HFF-Myc (cell line): ENCODE measurements at regions not wholly inside any gene's neighbourhood (a gene's known extent, or its start where the extent isn't known, plus 50 kb on each side); places are given as distances from the start of the nearest gene placed in this dataset.
A peak's percentile ranks its signal among the peaks of the same experiment; 100 is the strongest.

Experiments used
- DNase-seq: peaks from one replicate; pipeline ENCODE4 v3.0.0-alpha.2; 2011; ENCODE audit warnings: low read depth; ENCODE audit errors: extremely low read depth
- H3K4me3 ChIP-seq: replicated peaks from 2 replicates; pipeline ENCODE4 v1.5.1; 2011; ENCODE audit warnings: low read depth, mild to moderate bottlenecking, control low read depth, low read length
- CTCF ChIP-seq: IDR thresholded peaks from 2 replicates; pipeline ENCODE4 v1.5.1; 2012; ENCODE audit warnings: mild to moderate bottlenecking, low read depth, low read length, control low read depth; ENCODE audit errors: missing control alignments

GRCh38 chr1:58978096-58978495 lies 194.2 kb upstream of the JUN start:
- no peak for TF ChIP-seq CTCF

GRCh38 chr1:58979086-58979485 lies 195.2 kb upstream of the JUN start:
- DNase-seq, result peak; percentile 14
- no peak for TF ChIP-seq CTCF
- no peak overlapping the region for H3K4me3 ChIP-seq

More at GRCh38 chr1:58978096-58978495, 194.2 kb upstream of the JUN start:
- DNase-seq, result no peak
- H3K4me3 ChIP-seq, result no peak overlapping the region

- no peak overlapping the region for H3K4me3 ChIP-seq
- TF ChIP-seq CTCF, result no peak
- no peak for DNase-seq
These were observed 195.8 kb upstream of the JUN start for GRCh38 chr1:58979677-58980076.

- TF ChIP-seq CTCF, result no peak
- no peak for DNase-seq
- no peak overlapping the region for H3K4me3 ChIP-seq
These were observed 197.5 kb upstream of the JUN start for GRCh38 chr1:58981392-58981791.

GRCh38 chr1:58982259-58982998 lies 198.6 kb upstream of the JUN start:
- DNase-seq, result peak; percentile 51
- no peak for TF ChIP-seq CTCF
- H3K4me3 ChIP-seq, result no peak overlapping the region

- DNase-seq, result peak; percentile 10
These were observed 199.3 kb upstream of the JUN start for GRCh38 chr1:58983162-58983561.

More at GRCh38 chr1:58983162-58983561, 199.3 kb upstream of the JUN start:
- TF ChIP-seq CTCF, result no peak
- H3K4me3 ChIP-seq, result no peak overlapping the region
